ENCODE measurements at regions not wholly inside any gene's neighbourhood (a gene's known extent, or its start where the extent isn't known, plus 50 kb on each side); places are given as distances from the start of the nearest gene placed in this dataset.

- TF ChIP-seq CTCF (IDR thresholded peaks at IDR 0.05; ENCODE audit: extremely low read depth, missing control alignments), result no peak
- no peak for DNase-seq (ENCODE audit: low spot score)
Observed at GRCh38 chr15:31457161-31457560, 130.5 kb downstream of the KLF13 start.

DNA sequence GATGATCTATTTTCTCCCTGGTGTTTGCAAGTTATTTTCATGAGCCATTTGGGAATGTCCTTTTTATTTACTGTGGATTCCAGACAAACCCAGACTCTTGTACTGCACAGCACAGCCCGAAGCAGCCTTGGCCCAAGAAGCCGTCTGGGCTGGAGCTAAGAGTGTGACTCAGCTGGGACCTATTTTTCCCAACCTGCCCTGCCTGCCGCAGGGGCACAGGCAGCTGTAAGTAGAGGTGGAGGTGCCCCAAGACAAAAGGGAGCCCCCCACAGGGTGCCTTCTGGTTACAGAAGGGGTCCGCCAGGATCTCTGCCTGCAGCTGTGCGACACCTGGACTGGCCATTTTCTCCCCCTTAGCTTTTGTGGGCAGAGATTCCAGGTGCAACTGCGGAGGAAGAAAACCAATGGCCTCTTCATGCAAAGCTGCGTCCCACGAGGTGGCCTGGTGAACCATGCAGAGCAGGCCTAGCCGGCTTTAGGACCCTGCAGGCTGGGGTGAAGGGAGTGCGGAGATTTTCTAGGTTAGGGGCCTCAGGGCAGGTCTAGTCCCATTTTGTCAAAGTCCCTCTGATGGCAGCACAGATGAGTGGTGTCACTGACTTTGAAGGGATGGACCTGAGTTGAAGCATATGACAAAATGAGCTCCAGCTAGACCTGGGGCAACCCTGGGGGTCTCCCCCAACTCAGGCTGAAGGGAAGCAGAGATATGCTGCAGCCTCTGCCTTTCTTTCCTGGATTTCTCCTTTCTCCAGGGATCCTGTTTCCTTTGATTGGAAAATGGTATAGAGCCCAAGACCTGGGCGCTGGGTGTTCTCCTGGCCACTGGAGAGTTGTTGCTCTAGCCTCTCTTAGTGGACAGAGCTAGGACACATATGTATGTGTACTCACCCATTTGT lies 131.2 kb downstream of the KLF13 start:
- TF ChIP-seq CTCF (IDR thresholded peaks at IDR 0.05; ENCODE audit: extremely low read depth, missing control alignments), result no peak
- DNase-seq (ENCODE audit: low spot score), result no peak

GRCh38 chr15:31458596-31459399 lies 132.2 kb downstream of the KLF13 start:
- TF ChIP-seq CTCF (IDR thresholded peaks at IDR 0.05; ENCODE audit: extremely low read depth, missing control alignments), result no peak
- DNase-seq (ENCODE audit: low spot score), result peak; percentile 82

GRCh38 chr15:31459400-31459748 lies 132.7 kb downstream of the KLF13 start:
- DNase-seq (ENCODE audit: low spot score), result no peak
- TF ChIP-seq CTCF (IDR thresholded peaks at IDR 0.05; ENCODE audit: extremely low read depth, missing control alignments), result no peak

DNA sequence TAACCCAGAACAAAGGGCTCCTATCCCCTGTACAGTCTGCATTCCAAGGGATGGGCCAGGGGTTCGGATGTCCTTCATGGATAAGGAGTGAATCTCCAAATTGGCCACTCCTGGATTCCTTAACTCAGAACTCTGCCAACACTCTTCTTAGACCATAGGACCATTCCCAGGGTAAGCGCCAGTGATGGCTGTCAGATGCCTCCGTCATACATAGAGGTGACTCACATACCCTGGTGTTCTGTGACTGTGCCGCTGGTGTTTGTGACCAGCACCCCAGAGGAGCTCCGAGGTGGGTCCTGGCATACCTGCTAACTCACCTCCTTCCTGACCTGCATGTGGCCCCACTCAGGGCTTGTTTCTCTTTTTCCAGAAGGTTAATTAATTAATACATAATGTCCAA lies 134.7 kb downstream of the KLF13 start:
- no peak for TF ChIP-seq CTCF (IDR thresholded peaks at IDR 0.05; ENCODE audit: extremely low read depth, missing control alignments)
- no peak for DNase-seq (ENCODE audit: low spot score)

- TF ChIP-seq CTCF (IDR thresholded peaks at IDR 0.05; ENCODE audit: extremely low read depth, missing control alignments), result no peak
Observed at GRCh38 chr15:31461911-31462480, 135.4 kb downstream of the KLF13 start.

More at GRCh38 chr15:31461911-31462480, 135.4 kb downstream of the KLF13 start:
- DNase-seq (ENCODE audit: low spot score), result no peak

Data from GM20000 (cell line).